Mesothelial cell of epicardium (in vitro differentiated cells): ENCODE measurements at regions not wholly inside any gene's neighbourhood (a gene's known extent, or its start where the extent isn't known, plus 50 kb on each side); places are given as distances from the start of the nearest gene placed in this dataset.
"Not testable (repeated sequence)": the region's sequence is repeated elsewhere in the genome, so short reads cannot be mapped to it uniquely, and the experiment has no call there.

Experiments used
- DNase-seq, 2 experiments: peaks; one replicate each; pipeline ENCODE4 v3.0.0; 2021; ENCODE audit warnings: low spot score in 2 of 2; ENCODE audit not compliant: unreplicated experiment in 2 of 2
- H3K27ac Mint-ChIP-seq: 2 replicates; pipeline ENCODE4 v1.8.0; 2021; ENCODE audit warnings: mixed read lengths
- H3K27me3 Mint-ChIP-seq: 2 replicates; pipeline ENCODE4 v1.8.0; 2021; ENCODE audit warnings: low read depth, mixed read lengths
- H3K36me3 Mint-ChIP-seq: 2 replicates; pipeline ENCODE4 v1.8.0; 2021; ENCODE audit warnings: mixed read lengths
- H3K4me1 Mint-ChIP-seq: 2 replicates; pipeline ENCODE4 v1.8.0; 2021; ENCODE audit warnings: mixed read lengths
- H3K4me3 Mint-ChIP-seq: 2 replicates; pipeline ENCODE4 v1.8.0; 2021; ENCODE audit warnings: mild to moderate bottlenecking, moderate library complexity, mixed read lengths
- H3K9me3 Mint-ChIP-seq: 2 replicates; pipeline ENCODE4 v1.8.0; 2021; ENCODE audit warnings: mixed read lengths
- TF ChIP-seq, protein P1 (sequence below): fragments of 200-600 bp; sonication (generic); IDR thresholded peaks from one replicate; pipeline ENCODE4 v1.5.0; 2021; ENCODE audit warnings: antibody characterized with exemption; ENCODE audit not compliant: unreplicated experiment

DNA sequence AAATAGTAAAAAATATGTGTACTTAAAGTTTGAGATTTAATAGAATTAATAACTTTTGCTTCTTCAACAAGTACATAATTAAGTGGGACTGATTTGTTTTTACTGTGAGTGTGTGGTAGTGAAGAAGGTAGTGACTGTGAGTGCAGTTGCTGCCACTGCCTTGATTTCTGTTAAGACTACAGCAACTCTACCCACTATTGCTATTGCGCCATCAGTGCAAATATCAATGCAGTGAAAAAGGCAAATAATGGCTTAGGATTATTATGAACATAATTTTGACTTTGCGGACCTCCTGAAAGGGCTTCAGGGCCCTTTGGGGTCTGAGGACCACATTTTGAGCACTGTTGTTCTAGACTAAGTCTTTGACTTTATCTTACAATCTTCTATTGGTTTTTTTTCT lies 112.0 kb upstream of the PITX1 start:
- H3K4me3 Mint-ChIP-seq, result no peak overlapping the region
- H3K4me1 Mint-ChIP-seq, result peaks cover 3% of the 10 kb centered on the region
- no peak for DNase-seq
- TF ChIP-seq, protein P1, sequence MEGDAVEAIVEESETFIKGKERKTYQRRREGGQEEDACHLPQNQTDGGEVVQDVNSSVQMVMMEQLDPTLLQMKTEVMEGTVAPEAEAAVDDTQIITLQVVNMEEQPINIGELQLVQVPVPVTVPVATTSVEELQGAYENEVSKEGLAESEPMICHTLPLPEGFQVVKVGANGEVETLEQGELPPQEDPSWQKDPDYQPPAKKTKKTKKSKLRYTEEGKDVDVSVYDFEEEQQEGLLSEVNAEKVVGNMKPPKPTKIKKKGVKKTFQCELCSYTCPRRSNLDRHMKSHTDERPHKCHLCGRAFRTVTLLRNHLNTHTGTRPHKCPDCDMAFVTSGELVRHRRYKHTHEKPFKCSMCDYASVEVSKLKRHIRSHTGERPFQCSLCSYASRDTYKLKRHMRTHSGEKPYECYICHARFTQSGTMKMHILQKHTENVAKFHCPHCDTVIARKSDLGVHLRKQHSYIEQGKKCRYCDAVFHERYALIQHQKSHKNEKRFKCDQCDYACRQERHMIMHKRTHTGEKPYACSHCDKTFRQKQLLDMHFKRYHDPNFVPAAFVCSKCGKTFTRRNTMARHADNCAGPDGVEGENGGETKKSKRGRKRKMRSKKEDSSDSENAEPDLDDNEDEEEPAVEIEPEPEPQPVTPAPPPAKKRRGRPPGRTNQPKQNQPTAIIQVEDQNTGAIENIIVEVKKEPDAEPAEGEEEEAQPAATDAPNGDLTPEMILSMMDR, result no peak
- peaks cover 10% of the 10 kb centered on the region for H3K9me3 Mint-ChIP-seq
- H3K27me3 Mint-ChIP-seq, result peaks cover 6% of the 10 kb centered on the region
- H3K36me3 Mint-ChIP-seq, result no peaks in the 10 kb centered on the region
- no peak overlapping the region for H3K27ac Mint-ChIP-seq

DNA sequence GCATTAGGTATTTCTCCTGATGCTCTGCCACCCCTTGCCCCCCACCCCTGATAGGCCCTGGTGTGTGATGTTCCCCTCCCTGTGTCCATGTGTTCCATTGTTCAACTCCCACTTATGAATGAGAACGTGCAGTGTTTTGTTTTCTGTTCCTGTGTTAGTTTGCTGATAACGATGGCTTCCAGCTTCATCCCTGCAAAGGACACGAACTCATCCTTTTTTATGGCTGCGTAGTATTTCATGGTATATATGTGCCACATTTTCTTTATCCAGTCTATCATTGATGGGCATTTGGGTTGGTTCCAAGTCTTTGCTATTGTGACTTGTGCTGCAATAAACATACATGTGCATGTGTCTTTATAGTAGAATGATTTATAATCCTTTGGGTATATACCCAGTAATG lies 109.7 kb upstream of the PITX1 start:
- not testable (repeated sequence) for DNase-seq, H3K27ac Mint-ChIP-seq, H3K9me3 Mint-ChIP-seq, H3K36me3 Mint-ChIP-seq, H3K4me3 Mint-ChIP-seq, H3K27me3 Mint-ChIP-seq
- H3K4me1 Mint-ChIP-seq, result peaks cover 17% of the 10 kb centered on the region

DNA sequence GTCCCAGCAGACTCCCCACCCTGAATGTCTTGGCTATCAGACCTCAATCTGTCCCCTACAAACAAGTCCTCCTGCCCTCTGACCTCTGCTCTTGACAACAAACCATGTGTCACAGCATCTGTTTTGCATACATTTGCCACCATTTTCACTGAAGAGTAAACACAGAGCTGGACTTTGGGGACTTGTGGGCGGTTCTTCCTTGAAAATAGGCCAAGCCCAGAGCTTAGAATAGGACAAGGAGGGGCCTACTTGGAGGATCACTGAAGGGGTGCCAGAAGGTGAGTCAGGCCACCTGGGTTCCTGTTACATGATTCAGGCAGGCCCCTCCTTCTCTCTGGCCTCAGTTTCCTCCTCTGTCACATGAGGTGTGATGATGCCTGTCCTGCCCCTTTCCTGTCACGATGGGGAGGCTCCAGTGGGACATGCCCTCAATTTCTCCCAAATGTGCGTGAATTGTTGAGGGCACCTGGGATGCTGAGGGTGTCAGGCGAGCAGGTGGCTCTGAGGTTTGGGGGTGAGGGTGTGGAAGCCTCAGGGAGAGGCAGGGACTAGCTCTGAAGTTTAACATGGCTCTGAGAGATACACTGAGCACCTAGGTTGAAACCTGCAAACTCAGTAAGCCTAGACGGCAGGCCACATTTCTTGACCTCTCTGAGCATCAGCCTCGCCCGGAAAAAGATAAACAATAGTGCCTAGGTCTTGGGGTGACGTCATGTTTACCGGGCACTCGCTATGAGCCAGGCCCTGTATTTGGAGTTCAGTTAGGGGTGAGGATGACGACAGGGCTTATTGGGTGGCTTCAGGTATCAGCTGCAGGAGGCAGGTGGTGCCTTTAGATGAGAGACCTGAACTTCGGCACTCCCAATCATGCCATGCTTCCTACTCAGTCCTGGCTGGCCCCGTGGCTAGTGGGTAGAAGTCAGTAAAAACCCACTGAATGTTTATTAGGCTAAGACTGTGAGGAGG lies 107.6 kb upstream of the PITX1 start:
- Mint-ChIP-seq H3K9me3 (no peaks in the 10 kb centered on the region), H3K27ac (no peak overlapping the region), H3K4me1 (peaks cover 24% of the 10 kb centered on the region), H3K36me3 (no peaks in the 10 kb centered on the region), H3K4me3 (no peak overlapping the region), H3K27me3 (peaks cover 4% of the 10 kb centered on the region)
- DNase-seq, result no peak
- TF ChIP-seq, protein P1, result no peak

DNA sequence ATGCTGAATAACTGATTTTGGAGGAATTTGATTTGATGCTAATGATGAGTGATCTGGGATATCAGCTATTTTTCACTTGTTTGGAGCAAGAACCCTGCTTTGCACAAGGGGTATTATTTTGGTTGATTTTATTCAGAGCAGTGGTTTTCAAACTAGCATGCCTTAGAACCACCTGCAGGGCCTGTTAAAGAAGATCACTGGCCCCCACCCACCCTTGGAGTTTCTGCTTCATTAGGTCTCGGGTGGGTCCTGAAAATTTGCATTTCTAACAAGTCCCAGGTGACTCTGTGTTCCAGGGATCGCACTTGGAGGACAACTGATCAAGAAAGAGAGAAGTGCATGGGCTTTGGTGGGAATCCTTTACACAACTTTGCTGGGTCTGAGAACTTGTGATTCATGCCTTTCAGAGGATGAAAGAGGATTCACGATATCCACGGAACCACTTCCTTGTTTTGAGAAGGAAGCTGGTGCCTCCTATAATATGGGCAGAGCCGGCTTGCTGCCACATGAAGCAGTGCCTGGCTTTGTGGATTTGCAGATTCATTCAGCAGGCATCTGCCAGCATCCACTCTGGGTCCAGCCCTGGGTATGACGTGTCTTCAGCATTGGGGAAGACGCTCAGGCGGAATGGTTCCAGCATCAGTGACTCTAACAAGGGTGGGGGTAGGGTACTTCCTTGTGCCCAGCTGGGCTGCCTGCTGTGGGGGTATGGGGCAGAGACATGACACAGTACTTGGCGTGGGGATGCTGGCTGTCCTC lies 106.6 kb upstream of the PITX1 start:
- TF ChIP-seq, protein P1, result no peak
- Mint-ChIP-seq H3K27me3 (peaks cover 4% of the 10 kb centered on the region), H3K36me3 (no peaks in the 10 kb centered on the region), H3K9me3 (no peaks in the 10 kb centered on the region), H3K4me3 (no peak overlapping the region), H3K4me1 (peaks cover 24% of the 10 kb centered on the region), H3K27ac (peak overlapping the region; percentile 89)
- no peak for DNase-seq

DNA sequence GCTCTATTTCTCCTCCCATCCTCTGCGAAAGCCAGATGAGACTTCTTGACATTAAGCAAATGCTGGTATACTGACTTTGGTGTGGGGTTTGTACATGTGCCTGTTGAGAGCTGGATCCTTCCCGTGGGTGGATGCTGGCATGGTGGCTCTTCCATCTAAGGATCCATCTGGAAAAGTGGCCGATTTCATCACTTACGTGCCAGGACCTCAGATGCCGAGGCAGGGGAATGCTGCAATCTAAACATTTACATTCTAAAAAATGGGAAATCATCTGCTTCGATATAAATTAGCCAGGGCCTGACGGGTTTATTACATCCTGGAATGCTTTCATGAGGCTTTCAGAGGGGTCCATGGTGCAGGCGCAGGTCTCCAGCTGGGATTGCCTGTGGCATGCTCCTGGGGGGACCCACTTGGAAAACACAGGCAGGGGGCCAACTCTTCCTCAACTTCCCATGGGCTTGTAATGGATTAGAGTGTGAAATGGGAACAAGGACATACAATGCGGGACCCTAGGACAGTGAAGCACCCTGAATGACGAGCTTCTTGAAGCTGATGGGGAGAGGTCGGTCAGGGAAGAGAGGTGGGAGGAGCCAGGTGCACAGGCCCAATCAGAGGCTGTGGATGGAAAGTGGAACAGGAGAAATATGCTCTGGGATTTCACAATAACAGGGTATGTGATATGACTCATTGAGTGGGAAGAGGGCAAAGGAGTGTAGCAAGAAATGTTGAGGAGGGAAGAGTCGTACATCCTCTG lies 105.5 kb upstream of the PITX1 start:
- peak in 1 of 2 experiments; percentile 64 for DNase-seq

More for the DNA sequence above, 105.5 kb upstream of the PITX1 start:
- peaks cover 6% of the 10 kb centered on the region for H3K27me3 Mint-ChIP-seq
- TF ChIP-seq, protein P1, result no peak
- no peaks in the 10 kb centered on the region for H3K36me3 Mint-ChIP-seq
- H3K27ac Mint-ChIP-seq, result peak overlapping the region; percentile 89
- peaks cover 24% of the 10 kb centered on the region for H3K4me1 Mint-ChIP-seq
- H3K4me3 Mint-ChIP-seq, result peak overlapping the region; percentile 7
- H3K9me3 Mint-ChIP-seq, result no peaks in the 10 kb centered on the region
